IMR-90 (cell line): ENCODE measurements at regions not wholly inside any gene's neighbourhood (a gene's known extent, or its start where the extent isn't known, plus 50 kb on each side); places are given as distances from the start of the nearest gene placed in this dataset.

Experiments
- ATAC-seq: fragments of 200-7000 bp; cut with Tn5 transposase; 2 replicates; pipeline ENCODE4 v1.9.1; 2020; ENCODE audit warnings: low read depth, mild to moderate bottlenecking, moderate library complexity
- BruUV-seq: library from RNA; stranded (reverse); fragments of 400-500 nt; replicated peaks from 2 replicates; lab custom pipeline; 2021; lab: Mats Ljungman, UMichigan
- CTCF ChIA-PET: fragments of 300-600 bp; formaldehyde crosslinking; extraction: SDS; loops from one replicate; lab custom pipeline; 2021; ENCODE audit warnings: antibody characterized with exemption; lab: Yijun Ruan, JAX
- POLR2A ChIA-PET: fragments of 300-600 bp; sonication (Branson Sonifier 250); formaldehyde crosslinking; loops from one replicate; lab custom pipeline; 2022; ENCODE audit warnings: antibody characterized with exemption; ENCODE audit not compliant: unreplicated experiment; lab: Charles Lee
- DNase-seq: peaks from one replicate; pipeline ENCODE4 v3.0.0; 2013
- H2AFZ ChIP-seq: replicated peaks from 2 replicates; pipeline ENCODE3; 2013; ENCODE audit warnings: low read length, mild to moderate bottlenecking; ENCODE audit not compliant: poor library complexity
- H2AK5ac ChIP-seq: 2 replicates; pipeline ENCODE4 v1.6.1; 2013; ENCODE audit warnings: low read depth, low read length, inconsistent platforms
- H2AK9ac ChIP-seq: replicated peaks from 2 replicates; pipeline ENCODE3; 2013; ENCODE audit warnings: mild to moderate bottlenecking, low read depth, low read length, moderate library complexity; ENCODE audit not compliant: poor library complexity
- H2BK120ac ChIP-seq: 2 replicates; pipeline ENCODE4 v1.6.1; 2013; ENCODE audit warnings: low read depth, low read length, inconsistent platforms
- H2BK15ac ChIP-seq: 3 replicates; pipeline ENCODE4 v1.6.1; 2013; ENCODE audit warnings: low read depth, low read length, inconsistent platforms
- H2BK20ac ChIP-seq: 2 replicates; pipeline ENCODE4 v1.6.1; 2013; ENCODE audit warnings: low read depth, mild to moderate bottlenecking, inconsistent platforms, low read length, moderate library complexity
- H2BK5ac ChIP-seq: 2 replicates; pipeline ENCODE4 v1.6.1; 2013; ENCODE audit warnings: mild to moderate bottlenecking, low read depth, low read length, inconsistent platforms; ENCODE audit not compliant: poor library complexity, severe bottlenecking
- H3K14ac ChIP-seq: replicated peaks from 2 replicates; pipeline ENCODE4 v1.6.1; 2013; ENCODE audit warnings: low read depth, low read length, inconsistent platforms
- H3K18ac ChIP-seq: 2 replicates; pipeline ENCODE4 v1.6.1; 2013; ENCODE audit warnings: low read depth, low read length, control low read depth
- H3K23ac ChIP-seq: 2 replicates; pipeline ENCODE4 v1.6.1; 2013; ENCODE audit warnings: low read depth, low read length, inconsistent platforms
- H3K27ac ChIP-seq: 2 replicates; pipeline ENCODE4 v1.5.1; 2013; ENCODE audit warnings: mild to moderate bottlenecking, control low read depth, low read length; ENCODE audit not compliant: insufficient read depth
- H3K27me3 ChIP-seq: 2 replicates; pipeline ENCODE4 v1.6.1; 2013; ENCODE audit warnings: low read length; ENCODE audit not compliant: control insufficient read depth, insufficient read depth
- H3K36me3 ChIP-seq: 2 replicates; pipeline ENCODE4 v1.6.1; 2013; ENCODE audit warnings: low read length, mixed read lengths; ENCODE audit not compliant: control insufficient read depth, insufficient read depth
- H3K4ac ChIP-seq: 2 replicates; pipeline ENCODE4 v1.6.1; 2013; ENCODE audit warnings: low read depth, low read length, inconsistent platforms
- H3K4me1 ChIP-seq: 2 replicates; pipeline ENCODE4 v1.6.1; 2013; ENCODE audit warnings: low read length, mixed read lengths; ENCODE audit not compliant: control insufficient read depth, insufficient read depth
- H3K4me2 ChIP-seq: 2 replicates; pipeline ENCODE4 v1.6.1; 2013; ENCODE audit warnings: low read depth, mild to moderate bottlenecking, control low read depth, low read length, moderate library complexity
- H3K4me3 ChIP-seq: 2 replicates; pipeline ENCODE4 v1.5.1; 2013; ENCODE audit warnings: low read depth, mild to moderate bottlenecking, control low read depth, low read length, moderate library complexity; ENCODE audit not compliant: insufficient read depth
- H3K56ac ChIP-seq: 2 replicates; pipeline ENCODE4 v1.6.1; 2013; ENCODE audit warnings: low read length, inconsistent platforms; ENCODE audit not compliant: insufficient read depth; ENCODE audit errors: extremely low read depth
- H3K79me1 ChIP-seq, 2 experiments: 2 replicates each; pipeline ENCODE4 v1.6.1; 2013; ENCODE audit warnings: low read length in 2 of 2, inconsistent platforms in 1 of 2, low read depth in 1 of 2
- H3K9ac ChIP-seq: 2 replicates; pipeline ENCODE4 v1.6.1; 2013; ENCODE audit warnings: low read depth, low read length, control low read depth
- H3K9me1 ChIP-seq: 2 replicates; pipeline ENCODE4 v1.6.1; 2013; ENCODE audit warnings: low read length, inconsistent platforms; ENCODE audit not compliant: insufficient read depth
- H3K9me3 ChIP-seq: 2 replicates; pipeline ENCODE4 v1.6.1; 2013; ENCODE audit warnings: low read length; ENCODE audit not compliant: control insufficient read depth, insufficient read depth
- H4K20me1 ChIP-seq: 2 replicates; pipeline ENCODE4 v1.6.1; 2013; ENCODE audit warnings: low read length, inconsistent platforms; ENCODE audit not compliant: insufficient read depth
- H4K5ac ChIP-seq: 2 replicates; pipeline ENCODE4 v1.6.1; 2013; ENCODE audit warnings: mild to moderate bottlenecking, low read depth, low read length, control low read depth
- H4K8ac ChIP-seq, 2 experiments: 2 replicates each; pipeline ENCODE4 v1.6.1; 2013; ENCODE audit warnings: low read depth in 2 of 2, low read length in 2 of 2, control low read depth in 1 of 2, inconsistent platforms in 1 of 2
- H4K91ac ChIP-seq: 2 replicates; pipeline ENCODE4 v1.6.1; 2013; ENCODE audit warnings: low read depth, low read length, inconsistent platforms; ENCODE audit not compliant: insufficient read depth
- BHLHE40 ChIP-seq: fragments of 150-350 bp; IDR thresholded peaks from 2 replicates; pipeline ENCODE4 v1.6.1; 2016; ENCODE audit warnings: mild to moderate bottlenecking, low read depth, low read length
- CEBPB ChIP-seq: IDR thresholded peaks from 2 replicates; pipeline ENCODE4 v1.6.1; 2012; ENCODE audit warnings: low read depth, low read length, improper control_type of control experiment
- CHD1 ChIP-seq: IDR thresholded peaks from 2 replicates; pipeline ENCODE4 v1.6.1; 2012; ENCODE audit warnings: low read depth, low read length, improper control_type of control experiment
- FOS ChIP-seq: fragments of 150-350 bp; IDR thresholded peaks from 2 replicates; pipeline ENCODE4 v1.6.1; 2016; ENCODE audit warnings: low read depth, low read length
- MAFK ChIP-seq: IDR thresholded peaks from 2 replicates; pipeline ENCODE4 v1.6.1; 2012; ENCODE audit warnings: low read depth, low read length, improper control_type of control experiment
- MAZ ChIP-seq: IDR thresholded peaks from 2 replicates; pipeline ENCODE4 v1.6.1; 2012; ENCODE audit warnings: low read depth, mild to moderate bottlenecking, low read length, improper control_type of control experiment, moderate library complexity, borderline replicate concordance
- MXI1 ChIP-seq: IDR thresholded peaks from 2 replicates; pipeline ENCODE4 v1.6.1; 2012; ENCODE audit warnings: low read depth, mild to moderate bottlenecking, low read length, moderate library complexity, borderline replicate concordance
- NFE2L2 ChIP-seq: fragments of 150-350 bp; IDR thresholded peaks from 2 replicates; pipeline ENCODE4 v1.6.1; 2016; ENCODE audit warnings: low read depth, mild to moderate bottlenecking, low read length
- POLR2A ChIP-seq: IDR thresholded peaks from 2 replicates; pipeline ENCODE4 v1.6.1; 2012; ENCODE audit warnings: mild to moderate bottlenecking, low read depth, low read length
- RAD21 ChIP-seq: IDR thresholded peaks from 2 replicates; pipeline ENCODE4 v1.6.1; 2012; ENCODE audit warnings: low read length, improper control_type of control experiment
- RCOR1 ChIP-seq: IDR thresholded peaks from 2 replicates; pipeline ENCODE4 v1.6.1; 2012; ENCODE audit warnings: mild to moderate bottlenecking, low read length, improper control_type of control experiment; ENCODE audit not compliant: insufficient replicate concordance
- RFX5 ChIP-seq: IDR thresholded peaks from 2 replicates; pipeline ENCODE4 v1.8.0; 2012; ENCODE audit warnings: low read depth, mild to moderate bottlenecking, low read length, moderate library complexity
- SMC3 ChIP-seq: fragments of 150-350 bp; IDR thresholded peaks from 2 replicates; pipeline ENCODE4 v1.6.1; 2016; ENCODE audit warnings: low read depth, mild to moderate bottlenecking, antibody characterized with exemption, low read length, moderate library complexity
- WGBS, 2 experiments: methylation state at CpG; one replicate each; pipeline versions ENCODE4 v1.1.5 to v1.1.7; 2013; ENCODE audit warnings: missing lambda C conversion rate in 2 of 2; ENCODE audit not compliant: insufficient read length in 1 of 2; ENCODE audit errors: extremely low coverage in 2 of 2; 5-methylcytosine and 5-hydroxymethylcytosine counted together
- dilution Hi-C: fragments of 300-500 bp; cut with HindIII; formaldehyde crosslinking; loops from one replicate; pipeline ENCODE4 v1.14.3; 2018; ENCODE audit warnings: low sequenced_read_pairs; ENCODE audit not compliant: unreplicated experiment
- in situ Hi-C: fragments of 300-500 bp; cut with MboI; formaldehyde crosslinking; loops from 3 replicates; pipeline ENCODE4 v1.14.3; 2019; ENCODE audit warnings: low sequenced_read_pairs, inconsistent platforms, mixed read lengths
- intact Hi-C: fragments of 100-400 bp; cut with micrococcal nuclease; formaldehyde crosslinking; loops from 2 replicates; pipeline ENCODE4 v1.10.0; 2022
- TF ChIP-seq, protein P1 (sequence below): fragments of 150-350 bp; IDR thresholded peaks from 2 replicates; pipeline ENCODE4 v1.6.1; 2017; ENCODE audit warnings: mild to moderate bottlenecking, antibody characterized with exemption, low read length, low read depth
- TF ChIP-seq, protein P2 (sequence below): fragments of 150-350 bp; IDR thresholded peaks from 2 replicates; pipeline ENCODE4 v1.6.1; 2016; ENCODE audit warnings: low read depth, mild to moderate bottlenecking, low read length, moderate library complexity, borderline replicate concordance
- TF ChIP-seq, protein P3 (sequence below): conservative IDR thresholded peaks from 2 replicates; pipeline ENCODE4 v1.5.1; 2012; ENCODE audit warnings: mild to moderate bottlenecking, low read depth, low read length, improper control_type of control experiment

DNA sequence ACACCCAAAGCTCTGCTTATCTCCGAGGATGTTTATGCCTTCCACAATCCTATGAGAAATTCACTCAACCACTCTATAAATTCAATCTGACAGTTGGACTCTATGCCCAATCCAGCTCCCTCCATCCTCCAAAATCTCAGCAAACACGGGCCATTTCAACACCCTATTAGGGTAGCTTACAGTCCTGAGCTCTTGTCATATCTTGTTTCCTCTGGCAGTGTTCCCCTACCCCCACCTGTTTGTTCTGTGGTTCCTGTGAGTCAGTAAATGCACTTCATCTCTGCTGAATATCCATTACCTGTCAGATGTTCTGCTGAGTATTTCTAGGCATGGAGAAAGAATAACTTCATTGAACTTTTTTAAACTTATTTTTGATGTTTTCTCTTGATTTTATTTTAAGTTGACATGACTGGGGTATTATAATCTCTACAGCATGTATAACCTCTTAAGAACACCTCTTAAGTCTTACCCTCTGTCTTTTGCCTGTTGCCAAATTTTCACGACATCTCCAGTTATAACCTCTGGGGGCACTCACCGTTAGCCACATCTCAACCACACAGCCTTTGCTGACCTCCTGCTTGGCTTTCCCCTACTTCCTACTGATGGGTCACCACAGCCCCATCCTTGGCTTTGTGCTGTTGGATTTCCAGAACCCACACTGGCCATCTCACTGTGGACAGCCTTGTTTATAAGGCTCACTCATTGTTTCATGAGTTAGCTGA lies 317.0 kb upstream of the TMPO start:
- intact Hi-C loops (no loop called here), in situ Hi-C loops (no loop called here)
- no peak for DNase-seq

More for the DNA sequence above, 317.0 kb upstream of the TMPO start:
- Histone ChIP-seq H3K9me3 (peaks cover 10% of the 10 kb centered on the region; the same call in 1 of the 2 replicates), H3K4me3 (no peak overlapping the region), H3K9ac (no peak overlapping the region), H3K79me1 (no peaks in the 10 kb centered on the region), H4K20me1 (no peaks in the 10 kb centered on the region), H2BK120ac (no peak overlapping the region), H3K4ac (no peak overlapping the region), H3K56ac (no peak overlapping the region), H3K9me1 (no peaks in the 10 kb centered on the region), H2AFZ (no peak overlapping the region), H2BK15ac (no peak overlapping the region), H4K5ac (no peak overlapping the region), H3K14ac (no peak overlapping the region), H4K8ac (no peak overlapping the region), H2AK5ac (no peak overlapping the region), H3K4me1 (no peaks in the 10 kb centered on the region), H3K23ac (no peak overlapping the region), H4K91ac (no peak overlapping the region), H3K27ac (no peak overlapping the region), H3K18ac (no peak overlapping the region), H2BK20ac (no peak overlapping the region), H2AK9ac (no peak overlapping the region), H3K36me3 (no peaks in the 10 kb centered on the region), H3K27me3 (no peaks in the 10 kb centered on the region), H3K4me2 (no peak overlapping the region), H2BK5ac (no peak overlapping the region)
- 10% methylated on average over 2 of the region's 4 CpGs; no CpG with 5 or more reads in 1 of the 2 experiments for WGBS, 2 experiments
- no peak for ATAC-seq
- dilution Hi-C loops: no loop called here
- TF ChIP-seq MAFK (no peak), FOS (no peak), RFX5 (no peak), CEBPB (no peak), CHD1 (no peak), RCOR1 (no peak), MAZ (no peak), NFE2L2 (no peak), SMC3 (no peak), MXI1 (no peak), RAD21 (no peak), BHLHE40 (no peak), POLR2A (no peak)
- TF ChIP-seq, protein P1, sequence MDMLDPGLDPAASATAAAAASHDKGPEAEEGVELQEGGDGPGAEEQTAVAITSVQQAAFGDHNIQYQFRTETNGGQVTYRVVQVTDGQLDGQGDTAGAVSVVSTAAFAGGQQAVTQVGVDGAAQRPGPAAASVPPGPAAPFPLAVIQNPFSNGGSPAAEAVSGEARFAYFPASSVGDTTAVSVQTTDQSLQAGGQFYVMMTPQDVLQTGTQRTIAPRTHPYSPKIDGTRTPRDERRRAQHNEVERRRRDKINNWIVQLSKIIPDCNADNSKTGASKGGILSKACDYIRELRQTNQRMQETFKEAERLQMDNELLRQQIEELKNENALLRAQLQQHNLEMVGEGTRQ: no peak
- TF ChIP-seq, protein P2, sequence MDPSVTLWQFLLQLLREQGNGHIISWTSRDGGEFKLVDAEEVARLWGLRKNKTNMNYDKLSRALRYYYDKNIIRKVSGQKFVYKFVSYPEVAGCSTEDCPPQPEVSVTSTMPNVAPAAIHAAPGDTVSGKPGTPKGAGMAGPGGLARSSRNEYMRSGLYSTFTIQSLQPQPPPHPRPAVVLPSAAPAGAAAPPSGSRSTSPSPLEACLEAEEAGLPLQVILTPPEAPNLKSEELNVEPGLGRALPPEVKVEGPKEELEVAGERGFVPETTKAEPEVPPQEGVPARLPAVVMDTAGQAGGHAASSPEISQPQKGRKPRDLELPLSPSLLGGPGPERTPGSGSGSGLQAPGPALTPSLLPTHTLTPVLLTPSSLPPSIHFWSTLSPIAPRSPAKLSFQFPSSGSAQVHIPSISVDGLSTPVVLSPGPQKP: no peak
- TF ChIP-seq, protein P3, sequence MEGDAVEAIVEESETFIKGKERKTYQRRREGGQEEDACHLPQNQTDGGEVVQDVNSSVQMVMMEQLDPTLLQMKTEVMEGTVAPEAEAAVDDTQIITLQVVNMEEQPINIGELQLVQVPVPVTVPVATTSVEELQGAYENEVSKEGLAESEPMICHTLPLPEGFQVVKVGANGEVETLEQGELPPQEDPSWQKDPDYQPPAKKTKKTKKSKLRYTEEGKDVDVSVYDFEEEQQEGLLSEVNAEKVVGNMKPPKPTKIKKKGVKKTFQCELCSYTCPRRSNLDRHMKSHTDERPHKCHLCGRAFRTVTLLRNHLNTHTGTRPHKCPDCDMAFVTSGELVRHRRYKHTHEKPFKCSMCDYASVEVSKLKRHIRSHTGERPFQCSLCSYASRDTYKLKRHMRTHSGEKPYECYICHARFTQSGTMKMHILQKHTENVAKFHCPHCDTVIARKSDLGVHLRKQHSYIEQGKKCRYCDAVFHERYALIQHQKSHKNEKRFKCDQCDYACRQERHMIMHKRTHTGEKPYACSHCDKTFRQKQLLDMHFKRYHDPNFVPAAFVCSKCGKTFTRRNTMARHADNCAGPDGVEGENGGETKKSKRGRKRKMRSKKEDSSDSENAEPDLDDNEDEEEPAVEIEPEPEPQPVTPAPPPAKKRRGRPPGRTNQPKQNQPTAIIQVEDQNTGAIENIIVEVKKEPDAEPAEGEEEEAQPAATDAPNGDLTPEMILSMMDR: no peak
- BruUV-seq: no TSS peak
- ChIA-PET POLR2A (no interaction called here), CTCF (no interaction called here)
